GM23338 (cell line): ENCODE measurements at regions not wholly inside any gene's neighbourhood (a gene's known extent, or its start where the extent isn't known, plus 50 kb on each side); places are given as distances from the start of the nearest gene placed in this dataset.

ENCODE experiments used
- ATAC-seq: fragments of 200-7000 bp; cut with Tn5 transposase; 3 replicates; pipeline ENCODE4 v1.9.1; 2020
- DNase-seq: peaks from one replicate; pipeline ENCODE4 v3.0.0-alpha.2; 2015; ENCODE audit warnings: low spot score
- H2AFZ ChIP-seq: fragments of 200-600 bp; sonication (generic); 2 replicates; pipeline ENCODE4 v1.8.0; 2016; ENCODE audit warnings: antibody characterized with exemption, mild to moderate bottlenecking, moderate library complexity
- H3F3A ChIP-seq: fragments of 200-600 bp; sonication (generic); replicated peaks from 2 replicates; pipeline ENCODE4 v1.8.0; 2017; ENCODE audit warnings: antibody characterized with exemption, mixed run types, low read depth
- H3K27ac ChIP-seq: fragments of 200-600 bp; sonication (generic); 2 replicates; pipeline ENCODE4 v1.6.1; 2016; ENCODE audit warnings: low read depth
- H3K27me3 ChIP-seq: fragments of 200-600 bp; sonication (generic); 2 replicates; pipeline ENCODE4 v1.8.0; 2016; ENCODE audit warnings: mild to moderate bottlenecking, mixed run types, moderate library complexity; ENCODE audit not compliant: insufficient read depth
- H3K36me3 ChIP-seq: fragments of 200-600 bp; sonication (generic); 2 replicates; pipeline ENCODE4 v1.8.0; 2016; ENCODE audit warnings: mild to moderate bottlenecking; ENCODE audit not compliant: insufficient read depth
- H3K4me1 ChIP-seq: fragments of 200-600 bp; sonication (generic); 2 replicates; pipeline ENCODE4 v1.8.0; 2016; ENCODE audit warnings: mild to moderate bottlenecking, moderate library complexity; ENCODE audit not compliant: insufficient read depth
- H3K4me2 ChIP-seq: fragments of 200-600 bp; sonication (generic); 2 replicates; pipeline ENCODE4 v1.7.1; 2017; ENCODE audit warnings: mixed run types
- H3K4me3 ChIP-seq: fragments of 200-600 bp; sonication (generic); 2 replicates; pipeline ENCODE4 v1.6.1; 2016; ENCODE audit warnings: mixed run types
- H3K79me2 ChIP-seq: fragments of 200-600 bp; sonication (generic); replicated peaks from 2 replicates; pipeline ENCODE4 v1.8.0; 2017; ENCODE audit warnings: mild to moderate bottlenecking; ENCODE audit not compliant: insufficient read depth
- H3K9me2 ChIP-seq: fragments of 200-600 bp; sonication (generic); 2 replicates; pipeline ENCODE4 v1.8.0; 2017; ENCODE audit not compliant: insufficient read depth
- H4K20me1 ChIP-seq: fragments of 200-600 bp; sonication (generic); replicated peaks from 2 replicates; pipeline ENCODE4 v1.8.0; 2017; ENCODE audit warnings: mild to moderate bottlenecking; ENCODE audit not compliant: insufficient read depth
- H3K27ac Mint-ChIP-seq: 2 replicates; pipeline ENCODE4 v1.8.0; 2020; ENCODE audit warnings: inconsistent platforms, mild to moderate bottlenecking, moderate library complexity, mixed read lengths
- H3K27me3 Mint-ChIP-seq: 3 replicates; pipeline ENCODE4 v1.8.0; 2022; ENCODE audit warnings: low read depth, mild to moderate bottlenecking, moderate library complexity, mixed read lengths, inconsistent platforms; ENCODE audit not compliant: insufficient read depth, poor library complexity
- H3K36me3 Mint-ChIP-seq: 3 replicates; pipeline ENCODE4 v1.8.0; 2021; ENCODE audit warnings: low read depth, mild to moderate bottlenecking, inconsistent platforms, moderate library complexity, mixed read lengths
- H3K4me1 Mint-ChIP-seq: 3 replicates; pipeline ENCODE4 v1.8.0; 2020; ENCODE audit warnings: mild to moderate bottlenecking, inconsistent platforms, mixed read lengths
- H3K4me3 Mint-ChIP-seq: 3 replicates; pipeline ENCODE4 v1.8.0; 2021; ENCODE audit warnings: moderate library complexity, mild to moderate bottlenecking, inconsistent platforms, mixed read lengths
- H3K9me3 Mint-ChIP-seq: 3 replicates; pipeline ENCODE4 v1.8.0; 2020; ENCODE audit warnings: moderate library complexity, mild to moderate bottlenecking, inconsistent platforms, mixed read lengths
- CREB1 ChIP-seq: fragments of 250-450 bp; sonication (Bioruptor Pico); IDR thresholded peaks from 2 replicates; pipeline ENCODE4 v1.5.0; 2020; ENCODE audit warnings: low read depth, mild to moderate bottlenecking, moderate library complexity
- EZH2 ChIP-seq: fragments of 200-600 bp; sonication (generic); IDR thresholded peaks from one replicate; pipeline ENCODE4 v1.8.0; 2017; ENCODE audit warnings: antibody characterized with exemption, mild to moderate bottlenecking, low read depth; ENCODE audit not compliant: unreplicated experiment
- EZH2phosphoT487 ChIP-seq: fragments of 200-600 bp; sonication (generic); IDR thresholded peaks from one replicate; pipeline ENCODE4 v1.8.1; 2018; ENCODE audit warnings: antibody characterized with exemption; ENCODE audit not compliant: unreplicated experiment
- JUNB ChIP-seq: IDR thresholded peaks from one replicate; pipeline ENCODE4 v1.6.1; 2016; ENCODE audit warnings: antibody characterized with exemption; ENCODE audit not compliant: unreplicated experiment
- NANOG ChIP-seq: IDR thresholded peaks from 2 replicates; pipeline ENCODE4 v1.6.1; 2016; ENCODE audit warnings: antibody characterized with exemption, borderline replicate concordance
- POLR2AphosphoS5 ChIP-seq: IDR thresholded peaks from 2 replicates; pipeline ENCODE4 v1.6.1; 2016; ENCODE audit warnings: antibody characterized with exemption, low read depth
- STAT1 ChIP-seq: IDR thresholded peaks from one replicate; pipeline ENCODE4 v1.6.1; 2016; ENCODE audit warnings: antibody characterized with exemption; ENCODE audit not compliant: unreplicated experiment
- ZNF114 ChIP-seq: fragments of 250-450 bp; sonication (Bioruptor Pico); IDR thresholded peaks from 2 replicates; pipeline ENCODE4 v1.5.0; 2020; ENCODE audit warnings: mild to moderate bottlenecking, moderate library complexity
- ZNF331 ChIP-seq: fragments of 250-450 bp; sonication (Bioruptor Pico); IDR thresholded peaks from 2 replicates; pipeline ENCODE4 v1.5.0; 2020; ENCODE audit warnings: low read depth, mild to moderate bottlenecking, moderate library complexity
- TF ChIP-seq, protein P1 (sequence below), 2 experiments: fragments of 200-600 bp in 1 of 2; sonication (generic) in 1 of 2; conservative IDR thresholded peaks; 2 replicates each; pipeline versions ENCODE4 v1.5.1 to v1.6.1; 2016 to 2017; ENCODE audit warnings: antibody characterized with exemption in 2 of 2, low read depth in 2 of 2, mild to moderate bottlenecking in 2 of 2, moderate library complexity in 1 of 2
- TF ChIP-seq, protein P2 (sequence below): fragments of 250-450 bp; sonication (Bioruptor Pico); IDR thresholded peaks from 2 replicates; pipeline ENCODE4 v1.5.0; 2020; ENCODE audit warnings: mild to moderate bottlenecking, moderate library complexity
- TF ChIP-seq, protein P3 (sequence below): IDR thresholded peaks from 2 replicates; pipeline ENCODE4 v1.6.1; 2016; ENCODE audit warnings: antibody characterized with exemption
- TF ChIP-seq, protein P4 (sequence below): IDR thresholded peaks from one replicate; pipeline ENCODE4 v1.6.1; 2018; ENCODE audit warnings: antibody characterized with exemption; ENCODE audit not compliant: unreplicated experiment

DNA sequence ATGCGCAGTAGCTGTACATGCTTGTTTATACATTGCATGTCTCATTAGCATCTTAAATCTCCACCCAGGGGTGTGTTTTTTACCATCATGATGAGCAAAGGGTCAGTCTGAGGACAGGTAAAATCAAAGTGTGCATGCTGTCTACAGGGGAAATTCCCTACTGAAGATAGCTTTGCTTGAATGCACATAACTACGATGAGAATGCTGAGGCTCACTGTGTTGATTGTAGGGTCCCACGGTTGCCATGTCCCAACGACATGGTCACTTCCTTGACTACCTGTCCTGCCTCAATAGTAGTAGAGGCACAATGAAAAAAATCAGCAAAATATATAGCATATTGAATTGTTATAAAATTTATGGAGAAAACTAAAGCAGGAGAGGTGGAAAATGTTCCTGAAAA lies 95.6 kb upstream of the TUSC1 start:
- H3K4me1 ChIP-seq = no peaks in the 10 kb centered on the region
- H3K27ac ChIP-seq = no peak overlapping the region
- Mint-ChIP-seq H3K4me3 (no peak overlapping the region), H3K36me3 (no peaks in the 10 kb centered on the region), H3K4me1 (no peaks in the 10 kb centered on the region), H3K27ac (no peak overlapping the region), H3K9me3 (no peaks in the 10 kb centered on the region), H3K27me3 (no peaks in the 10 kb centered on the region)
- ATAC-seq = no peak
- no peak overlapping the region for H2AFZ ChIP-seq
- no peak overlapping the region for H3K4me3 ChIP-seq
- H3K79me2 ChIP-seq = no peaks in the 10 kb centered on the region
- H3K9me2 ChIP-seq = 0 out of 2 replicates have a peak, but pooled peaks cover under 1% of the 10 kb centered on the region
- H3F3A ChIP-seq = no peaks in the 10 kb centered on the region
- H3K27me3 ChIP-seq = no peaks in the 10 kb centered on the region
- DNase-seq = no peak
- TF ChIP-seq, protein P1, sequence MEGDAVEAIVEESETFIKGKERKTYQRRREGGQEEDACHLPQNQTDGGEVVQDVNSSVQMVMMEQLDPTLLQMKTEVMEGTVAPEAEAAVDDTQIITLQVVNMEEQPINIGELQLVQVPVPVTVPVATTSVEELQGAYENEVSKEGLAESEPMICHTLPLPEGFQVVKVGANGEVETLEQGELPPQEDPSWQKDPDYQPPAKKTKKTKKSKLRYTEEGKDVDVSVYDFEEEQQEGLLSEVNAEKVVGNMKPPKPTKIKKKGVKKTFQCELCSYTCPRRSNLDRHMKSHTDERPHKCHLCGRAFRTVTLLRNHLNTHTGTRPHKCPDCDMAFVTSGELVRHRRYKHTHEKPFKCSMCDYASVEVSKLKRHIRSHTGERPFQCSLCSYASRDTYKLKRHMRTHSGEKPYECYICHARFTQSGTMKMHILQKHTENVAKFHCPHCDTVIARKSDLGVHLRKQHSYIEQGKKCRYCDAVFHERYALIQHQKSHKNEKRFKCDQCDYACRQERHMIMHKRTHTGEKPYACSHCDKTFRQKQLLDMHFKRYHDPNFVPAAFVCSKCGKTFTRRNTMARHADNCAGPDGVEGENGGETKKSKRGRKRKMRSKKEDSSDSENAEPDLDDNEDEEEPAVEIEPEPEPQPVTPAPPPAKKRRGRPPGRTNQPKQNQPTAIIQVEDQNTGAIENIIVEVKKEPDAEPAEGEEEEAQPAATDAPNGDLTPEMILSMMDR (conservative IDR thresholded peaks at IDR 0.05; ENCODE audit: low read depth in 2 of 2) = no peak
- TF ChIP-seq, protein P2, sequence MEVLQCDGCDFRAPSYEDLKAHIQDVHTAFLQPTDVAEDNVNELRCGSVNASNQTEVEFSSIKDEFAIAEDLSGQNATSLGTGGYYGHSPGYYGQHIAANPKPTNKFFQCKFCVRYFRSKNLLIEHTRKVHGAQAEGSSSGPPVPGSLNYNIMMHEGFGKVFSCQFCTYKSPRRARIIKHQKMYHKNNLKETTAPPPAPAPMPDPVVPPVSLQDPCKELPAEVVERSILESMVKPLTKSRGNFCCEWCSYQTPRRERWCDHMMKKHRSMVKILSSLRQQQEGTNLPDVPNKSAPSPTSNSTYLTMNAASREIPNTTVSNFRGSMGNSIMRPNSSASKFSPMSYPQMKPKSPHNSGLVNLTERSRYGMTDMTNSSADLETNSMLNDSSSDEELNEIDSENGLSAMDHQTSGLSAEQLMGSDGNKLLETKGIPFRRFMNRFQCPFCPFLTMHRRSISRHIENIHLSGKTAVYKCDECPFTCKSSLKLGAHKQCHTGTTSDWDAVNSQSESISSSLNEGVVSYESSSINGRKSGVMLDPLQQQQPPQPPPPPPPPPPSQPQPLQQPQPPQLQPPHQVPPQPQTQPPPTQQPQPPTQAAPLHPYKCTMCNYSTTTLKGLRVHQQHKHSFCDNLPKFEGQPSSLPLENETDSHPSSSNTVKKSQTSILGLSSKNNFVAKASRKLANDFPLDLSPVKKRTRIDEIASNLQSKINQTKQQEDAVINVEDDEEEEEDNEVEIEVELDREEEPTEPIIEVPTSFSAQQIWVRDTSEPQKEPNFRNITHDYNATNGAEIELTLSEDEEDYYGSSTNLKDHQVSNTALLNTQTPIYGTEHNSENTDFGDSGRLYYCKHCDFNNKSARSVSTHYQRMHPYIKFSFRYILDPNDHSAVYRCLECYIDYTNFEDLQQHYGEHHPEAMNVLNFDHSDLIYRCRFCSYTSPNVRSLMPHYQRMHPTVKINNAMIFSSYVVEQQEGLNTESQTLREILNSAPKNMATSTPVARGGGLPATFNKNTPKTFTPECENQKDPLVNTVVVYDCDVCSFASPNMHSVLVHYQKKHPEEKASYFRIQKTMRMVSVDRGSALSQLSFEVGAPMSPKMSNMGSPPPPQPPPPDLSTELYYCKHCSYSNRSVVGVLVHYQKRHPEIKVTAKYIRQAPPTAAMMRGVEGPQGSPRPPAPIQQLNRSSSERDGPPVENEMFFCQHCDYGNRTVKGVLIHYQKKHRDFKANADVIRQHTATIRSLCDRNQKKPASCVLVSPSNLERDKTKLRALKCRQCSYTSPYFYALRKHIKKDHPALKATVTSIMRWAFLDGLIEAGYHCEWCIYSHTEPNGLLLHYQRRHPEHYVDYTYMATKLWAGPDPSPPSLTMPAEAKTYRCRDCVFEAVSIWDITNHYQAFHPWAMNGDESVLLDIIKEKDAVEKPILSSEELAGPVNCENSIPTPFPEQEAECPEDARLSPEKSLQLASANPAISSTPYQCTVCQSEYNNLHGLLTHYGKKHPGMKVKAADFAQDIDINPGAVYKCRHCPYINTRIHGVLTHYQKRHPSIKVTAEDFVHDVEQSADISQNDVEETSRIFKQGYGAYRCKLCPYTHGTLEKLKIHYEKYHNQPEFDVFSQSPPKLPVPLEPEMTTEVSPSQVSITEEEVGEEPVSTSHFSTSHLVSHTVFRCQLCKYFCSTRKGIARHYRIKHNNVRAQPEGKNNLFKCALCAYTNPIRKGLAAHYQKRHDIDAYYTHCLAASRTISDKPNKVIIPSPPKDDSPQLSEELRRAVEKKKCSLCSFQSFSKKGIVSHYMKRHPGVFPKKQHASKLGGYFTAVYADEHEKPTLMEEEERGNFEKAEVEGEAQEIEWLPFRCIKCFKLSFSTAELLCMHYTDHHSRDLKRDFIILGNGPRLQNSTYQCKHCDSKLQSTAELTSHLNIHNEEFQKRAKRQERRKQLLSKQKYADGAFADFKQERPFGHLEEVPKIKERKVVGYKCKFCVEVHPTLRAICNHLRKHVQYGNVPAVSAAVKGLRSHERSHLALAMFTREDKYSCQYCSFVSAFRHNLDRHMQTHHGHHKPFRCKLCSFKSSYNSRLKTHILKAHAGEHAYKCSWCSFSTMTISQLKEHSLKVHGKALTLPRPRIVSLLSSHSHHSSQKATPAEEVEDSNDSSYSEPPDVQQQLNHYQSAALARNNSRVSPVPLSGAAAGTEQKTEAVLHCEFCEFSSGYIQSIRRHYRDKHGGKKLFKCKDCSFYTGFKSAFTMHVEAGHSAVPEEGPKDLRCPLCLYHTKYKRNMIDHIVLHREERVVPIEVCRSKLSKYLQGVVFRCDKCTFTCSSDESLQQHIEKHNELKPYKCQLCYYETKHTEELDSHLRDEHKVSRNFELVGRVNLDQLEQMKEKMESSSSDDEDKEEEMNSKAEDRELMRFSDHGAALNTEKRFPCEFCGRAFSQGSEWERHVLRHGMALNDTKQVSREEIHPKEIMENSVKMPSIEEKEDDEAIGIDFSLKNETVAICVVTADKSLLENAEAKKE (CRISPR knock-in tag) = no peak
- TF ChIP-seq ZNF114 (CRISPR knock-in tag) = no peak
- TF ChIP-seq ZNF331 = no peak
- no peak for TF ChIP-seq JUNB
- TF ChIP-seq EZH2 = no peak
- no peak for TF ChIP-seq STAT1
- no peak for TF ChIP-seq CREB1
- TF ChIP-seq POLR2AphosphoS5 = no peak
- TF ChIP-seq EZH2phosphoT487 = no peak
- no peak for TF ChIP-seq NANOG
- TF ChIP-seq, protein P3, sequence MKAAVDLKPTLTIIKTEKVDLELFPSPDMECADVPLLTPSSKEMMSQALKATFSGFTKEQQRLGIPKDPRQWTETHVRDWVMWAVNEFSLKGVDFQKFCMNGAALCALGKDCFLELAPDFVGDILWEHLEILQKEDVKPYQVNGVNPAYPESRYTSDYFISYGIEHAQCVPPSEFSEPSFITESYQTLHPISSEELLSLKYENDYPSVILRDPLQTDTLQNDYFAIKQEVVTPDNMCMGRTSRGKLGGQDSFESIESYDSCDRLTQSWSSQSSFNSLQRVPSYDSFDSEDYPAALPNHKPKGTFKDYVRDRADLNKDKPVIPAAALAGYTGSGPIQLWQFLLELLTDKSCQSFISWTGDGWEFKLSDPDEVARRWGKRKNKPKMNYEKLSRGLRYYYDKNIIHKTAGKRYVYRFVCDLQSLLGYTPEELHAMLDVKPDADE = no peak
- TF ChIP-seq, protein P4, sequence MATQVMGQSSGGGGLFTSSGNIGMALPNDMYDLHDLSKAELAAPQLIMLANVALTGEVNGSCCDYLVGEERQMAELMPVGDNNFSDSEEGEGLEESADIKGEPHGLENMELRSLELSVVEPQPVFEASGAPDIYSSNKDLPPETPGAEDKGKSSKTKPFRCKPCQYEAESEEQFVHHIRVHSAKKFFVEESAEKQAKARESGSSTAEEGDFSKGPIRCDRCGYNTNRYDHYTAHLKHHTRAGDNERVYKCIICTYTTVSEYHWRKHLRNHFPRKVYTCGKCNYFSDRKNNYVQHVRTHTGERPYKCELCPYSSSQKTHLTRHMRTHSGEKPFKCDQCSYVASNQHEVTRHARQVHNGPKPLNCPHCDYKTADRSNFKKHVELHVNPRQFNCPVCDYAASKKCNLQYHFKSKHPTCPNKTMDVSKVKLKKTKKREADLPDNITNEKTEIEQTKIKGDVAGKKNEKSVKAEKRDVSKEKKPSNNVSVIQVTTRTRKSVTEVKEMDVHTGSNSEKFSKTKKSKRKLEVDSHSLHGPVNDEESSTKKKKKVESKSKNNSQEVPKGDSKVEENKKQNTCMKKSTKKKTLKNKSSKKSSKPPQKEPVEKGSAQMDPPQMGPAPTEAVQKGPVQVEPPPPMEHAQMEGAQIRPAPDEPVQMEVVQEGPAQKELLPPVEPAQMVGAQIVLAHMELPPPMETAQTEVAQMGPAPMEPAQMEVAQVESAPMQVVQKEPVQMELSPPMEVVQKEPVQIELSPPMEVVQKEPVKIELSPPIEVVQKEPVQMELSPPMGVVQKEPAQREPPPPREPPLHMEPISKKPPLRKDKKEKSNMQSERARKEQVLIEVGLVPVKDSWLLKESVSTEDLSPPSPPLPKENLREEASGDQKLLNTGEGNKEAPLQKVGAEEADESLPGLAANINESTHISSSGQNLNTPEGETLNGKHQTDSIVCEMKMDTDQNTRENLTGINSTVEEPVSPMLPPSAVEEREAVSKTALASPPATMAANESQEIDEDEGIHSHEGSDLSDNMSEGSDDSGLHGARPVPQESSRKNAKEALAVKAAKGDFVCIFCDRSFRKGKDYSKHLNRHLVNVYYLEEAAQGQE = no peak
- H3K36me3 ChIP-seq = no peaks in the 10 kb centered on the region
- H4K20me1 ChIP-seq = no peaks in the 10 kb centered on the region
- no peak overlapping the region for H3K4me2 ChIP-seq
